ENCODE measurements at regions not wholly inside any gene's neighbourhood (a gene's known extent, or its start where the extent isn't known, plus 50 kb on each side); places are given as distances from the start of the nearest gene placed in this dataset.

- DNase-seq = no peak
Observed at GRCh38 chr1:199121047-199121446, 482.2 kb downstream of the PTPRC start.

GRCh38 chr1:199122085-199122484 lies 483.2 kb downstream of the PTPRC start:
- DNase-seq = no peak

- DNase-seq = no peak
Observed at GRCh38 chr1:199122532-199123311, 483.9 kb downstream of the PTPRC start.

GRCh38 chr1:199123615-199124014 lies 484.8 kb downstream of the PTPRC start:
- no peak for DNase-seq

GRCh38 chr1:199124351-199124750 lies 485.5 kb downstream of the PTPRC start:
- no peak for DNase-seq

- no peak for DNase-seq
Observed at GRCh38 chr1:199129247-199129646, 490.4 kb downstream of the PTPRC start.

GRCh38 chr1:199132006-199132405 lies 493.2 kb downstream of the PTPRC start:
- no peak for DNase-seq

- no peak for DNase-seq
Observed at GRCh38 chr1:199135901-199136300, 497.1 kb downstream of the PTPRC start.

- DNase-seq = no peak
Observed at GRCh38 chr1:199138061-199138460, 499.2 kb downstream of the PTPRC start.

- no peak for DNase-seq
Observed at GRCh38 chr1:199149591-199149990, 510.8 kb downstream of the PTPRC start.

- no peak for DNase-seq
Observed at GRCh38 chr1:199150756-199151155, 511.9 kb downstream of the PTPRC start.

- no peak for DNase-seq
Observed at GRCh38 chr1:199151634-199152425, 513.0 kb downstream of the PTPRC start.

GRCh38 chr1:199152676-199153075 lies 513.8 kb downstream of the PTPRC start:
- DNase-seq = no peak

- no peak for DNase-seq
Observed at GRCh38 chr1:199155166-199156019, 516.6 kb downstream of the PTPRC start.

GRCh38 chr1:199157494-199157893 lies 518.7 kb downstream of the PTPRC start:
- DNase-seq = no peak

- no peak for DNase-seq
Observed at GRCh38 chr1:199160521-199161318, 521.9 kb downstream of the PTPRC start.

- no peak for DNase-seq
Observed at GRCh38 chr1:199161319-199161680, 522.5 kb downstream of the PTPRC start.

GRCh38 chr1:199161766-199162303 lies 523.0 kb downstream of the PTPRC start:
- DNase-seq = no peak

- DNase-seq = no peak
Observed at GRCh38 chr1:199163267-199163666, 524.4 kb downstream of the PTPRC start.

- DNase-seq = no peak
Observed at GRCh38 chr1:199163670-199164069, 524.8 kb downstream of the PTPRC start.

GRCh38 chr1:199167460-199167859 lies 528.6 kb downstream of the PTPRC start:
- no peak for DNase-seq

GRCh38 chr1:199168888-199169585 lies 530.2 kb downstream of the PTPRC start:
- no peak for DNase-seq

All from NCI-H510A (cell line).